ENCODE measurements at regions not wholly inside any gene's neighbourhood (a gene's known extent, or its start where the extent isn't known, plus 50 kb on each side); places are given as distances from the start of the nearest gene placed in this dataset.
A peak's percentile ranks its signal among the peaks of the same experiment; 100 is the strongest.
"Not testable (repeated sequence)": the region's sequence is repeated elsewhere in the genome, so short reads cannot be mapped to it uniquely, and the experiment has no call there.

- H3K27me3 Mint-ChIP-seq; intact Hi-C loops (cut with micrococcal nuclease); H3K27ac Mint-ChIP-seq; H3K4me1 Mint-ChIP-seq (ENCODE audit: low read depth); H3K9me3 Mint-ChIP-seq; H3K4me3 Mint-ChIP-seq; H3K36me3 Mint-ChIP-seq (ENCODE audit: low read depth): not testable (repeated sequence)
Measured at GRCh38 chr5:53412499-53412898, 67.9 kb upstream of the FST start.

GRCh38 chr5:53416144-53416738 lies 64.2 kb upstream of the FST start:
- Mint-ChIP-seq H3K36me3 (ENCODE audit: low read depth) (no peaks in the 10 kb centered on the region), H3K4me3 (no peak overlapping the region), H3K4me1 (ENCODE audit: low read depth) (no peaks in the 10 kb centered on the region), H3K9me3 (no peaks in the 10 kb centered on the region), H3K27ac (no peak overlapping the region), H3K27me3 (no peaks in the 10 kb centered on the region)
- intact Hi-C loops (cut with micrococcal nuclease) = no loop called here

- intact Hi-C loops (cut with micrococcal nuclease) = no loop called here
- Mint-ChIP-seq H3K27ac (no peak overlapping the region), H3K4me3 (no peak overlapping the region), H3K4me1 (ENCODE audit: low read depth) (peaks cover 10% of the 10 kb centered on the region), H3K9me3 (no peaks in the 10 kb centered on the region), H3K27me3 (peaks cover 3% of the 10 kb centered on the region), H3K36me3 (ENCODE audit: low read depth) (no peaks in the 10 kb centered on the region)
Measured at GRCh38 chr5:53418409-53418808, 62.0 kb upstream of the FST start.

- no peaks in the 10 kb centered on the region for H3K36me3 Mint-ChIP-seq (ENCODE audit: low read depth)
- H3K4me1 Mint-ChIP-seq (ENCODE audit: low read depth) = peaks cover 10% of the 10 kb centered on the region
- no peak overlapping the region for H3K4me3 Mint-ChIP-seq
- no peak overlapping the region for H3K27ac Mint-ChIP-seq
- H3K9me3 Mint-ChIP-seq = no peaks in the 10 kb centered on the region
- H3K27me3 Mint-ChIP-seq = peaks cover 3% of the 10 kb centered on the region
- intact Hi-C loops (cut with micrococcal nuclease) = no loop called here
Measured at GRCh38 chr5:53418826-53419658, 61.4 kb upstream of the FST start.

- Mint-ChIP-seq H3K4me3 (no peak overlapping the region), H3K36me3 (ENCODE audit: low read depth) (no peaks in the 10 kb centered on the region), H3K27ac (peak overlapping the region; percentile 39), H3K4me1 (ENCODE audit: low read depth) (peaks cover 10% of the 10 kb centered on the region), H3K9me3 (no peaks in the 10 kb centered on the region), H3K27me3 (peaks cover 3% of the 10 kb centered on the region)
- intact Hi-C loops (cut with micrococcal nuclease) = loop anchor here (1.0 kb wide), 1 partner anchor 131 kb away; no protein-coding TSS in a partner anchor
Measured at GRCh38 chr5:53422539-53422938, 57.9 kb upstream of the FST start.

- Mint-ChIP-seq H3K9me3 (no peaks in the 10 kb centered on the region), H3K4me1 (ENCODE audit: low read depth) (peaks cover 10% of the 10 kb centered on the region), H3K36me3 (ENCODE audit: low read depth) (no peaks in the 10 kb centered on the region), H3K27me3 (peaks cover 3% of the 10 kb centered on the region), H3K4me3 (no peak overlapping the region), H3K27ac (no peak overlapping the region)
- intact Hi-C loops (cut with micrococcal nuclease) = no loop called here
Measured at GRCh38 chr5:53423724-53424123, 56.7 kb upstream of the FST start.

GRCh38 chr5:53424686-53425615 lies 55.5 kb upstream of the FST start:
- H3K9me3 Mint-ChIP-seq = no peaks in the 10 kb centered on the region
- no peak overlapping the region for H3K27ac Mint-ChIP-seq
- intact Hi-C loops (cut with micrococcal nuclease) = no loop called here
- H3K36me3 Mint-ChIP-seq (ENCODE audit: low read depth) = no peaks in the 10 kb centered on the region
- peaks cover 3% of the 10 kb centered on the region for H3K27me3 Mint-ChIP-seq
- peaks cover 10% of the 10 kb centered on the region for H3K4me1 Mint-ChIP-seq (ENCODE audit: low read depth)
- no peak overlapping the region for H3K4me3 Mint-ChIP-seq

GRCh38 chr5:53425687-53426511 lies 54.5 kb upstream of the FST start:
- H3K27ac Mint-ChIP-seq = no peak overlapping the region
- peaks cover 3% of the 10 kb centered on the region for H3K27me3 Mint-ChIP-seq
- intact Hi-C loops (cut with micrococcal nuclease) = no loop called here
- no peaks in the 10 kb centered on the region for H3K9me3 Mint-ChIP-seq
- no peak overlapping the region for H3K4me3 Mint-ChIP-seq
- peaks cover 10% of the 10 kb centered on the region for H3K4me1 Mint-ChIP-seq (ENCODE audit: low read depth)
- H3K36me3 Mint-ChIP-seq (ENCODE audit: low read depth) = no peaks in the 10 kb centered on the region

- intact Hi-C loops (cut with micrococcal nuclease) = no loop called here
- H3K27ac Mint-ChIP-seq = no peak overlapping the region
- no peak overlapping the region for H3K4me3 Mint-ChIP-seq
Measured at GRCh38 chr5:53426512-53426830, 54.0 kb upstream of the FST start.

GRCh38 chr5:53426878-53427277 lies 53.6 kb upstream of the FST start:
- no peak overlapping the region for H3K27ac Mint-ChIP-seq
- H3K4me3 Mint-ChIP-seq = no peak overlapping the region
- peaks cover 10% of the 10 kb centered on the region for H3K4me1 Mint-ChIP-seq (ENCODE audit: low read depth)
- intact Hi-C loops (cut with micrococcal nuclease) = no loop called here
- H3K9me3 Mint-ChIP-seq = no peaks in the 10 kb centered on the region
- H3K36me3 Mint-ChIP-seq (ENCODE audit: low read depth) = no peaks in the 10 kb centered on the region
- peaks cover 3% of the 10 kb centered on the region for H3K27me3 Mint-ChIP-seq

More at GRCh38 chr5:53426512-53426830, 54.0 kb upstream of the FST start:
- no peaks in the 10 kb centered on the region for H3K9me3 Mint-ChIP-seq
- peaks cover 3% of the 10 kb centered on the region for H3K27me3 Mint-ChIP-seq
- peaks cover 10% of the 10 kb centered on the region for H3K4me1 Mint-ChIP-seq (ENCODE audit: low read depth)
- no peaks in the 10 kb centered on the region for H3K36me3 Mint-ChIP-seq (ENCODE audit: low read depth)

- Mint-ChIP-seq H3K4me3 (no peak overlapping the region), H3K36me3 (ENCODE audit: low read depth) (no peaks in the 10 kb centered on the region), H3K9me3 (no peaks in the 10 kb centered on the region), H3K27ac (no peak overlapping the region), H3K27me3 (peaks cover 1% of the 10 kb centered on the region), H3K4me1 (ENCODE audit: low read depth) (peaks cover 1% of the 10 kb centered on the region)
- intact Hi-C loops (cut with micrococcal nuclease) = no loop called here
Measured at GRCh38 chr5:53427965-53428364, 52.5 kb upstream of the FST start.

- Mint-ChIP-seq H3K27ac (peak overlapping the region; percentile 5), H3K36me3 (ENCODE audit: low read depth) (no peaks in the 10 kb centered on the region), H3K9me3 (no peaks in the 10 kb centered on the region), H3K4me3 (no peak overlapping the region), H3K27me3 (no peaks in the 10 kb centered on the region), H3K4me1 (ENCODE audit: low read depth) (no peaks in the 10 kb centered on the region)
- intact Hi-C loops (cut with micrococcal nuclease) = loop anchor here (1.0 to 10.0 kb wide), 3 partner anchors 167 to 788 kb away; no protein-coding TSS in a partner anchor
Measured at GRCh38 chr5:53429706-53430105, 50.7 kb upstream of the FST start.

- intact Hi-C loops (cut with micrococcal nuclease) = loop anchor here (1.0 to 10.0 kb wide), 3 partner anchors 168 to 787 kb away; no protein-coding TSS in a partner anchor
- H3K36me3 Mint-ChIP-seq (ENCODE audit: low read depth) = no peaks in the 10 kb centered on the region
- no peak overlapping the region for H3K27ac Mint-ChIP-seq
- no peak overlapping the region for H3K4me3 Mint-ChIP-seq
- no peaks in the 10 kb centered on the region for H3K27me3 Mint-ChIP-seq
- H3K9me3 Mint-ChIP-seq = no peaks in the 10 kb centered on the region
- H3K4me1 Mint-ChIP-seq (ENCODE audit: low read depth) = no peaks in the 10 kb centered on the region
Measured at GRCh38 chr5:53430618-53431252, 49.7 kb upstream of the FST start.

All from dendritic cell treated with granulocyte-macrophage colony-stimulating factor and Interleukin-4, amounts not matched to agents 40 ng/mL and 50 ng/mL, for 4 days (primary cell).